GM21619 (cell line): ENCODE measurements at regions not wholly inside any gene's neighbourhood (a gene's known extent, or its start where the extent isn't known, plus 50 kb on each side); places are given as distances from the start of the nearest gene placed in this dataset.
"Not testable (repeated sequence)": the region's sequence is repeated elsewhere in the genome, so short reads cannot be mapped to it uniquely, and the experiment has no call there.

ENCODE experiments used
- ATAC-seq: cut with Tn5 transposase; IDR thresholded peaks from one replicate; pipeline ENCODE4 v1.9.1; 2021; ENCODE audit not compliant: unreplicated experiment

- no peak for ATAC-seq
These were observed 348.0 kb downstream of the NPR3 start for GRCh38 chr5:33059081-33059480.

DNA sequence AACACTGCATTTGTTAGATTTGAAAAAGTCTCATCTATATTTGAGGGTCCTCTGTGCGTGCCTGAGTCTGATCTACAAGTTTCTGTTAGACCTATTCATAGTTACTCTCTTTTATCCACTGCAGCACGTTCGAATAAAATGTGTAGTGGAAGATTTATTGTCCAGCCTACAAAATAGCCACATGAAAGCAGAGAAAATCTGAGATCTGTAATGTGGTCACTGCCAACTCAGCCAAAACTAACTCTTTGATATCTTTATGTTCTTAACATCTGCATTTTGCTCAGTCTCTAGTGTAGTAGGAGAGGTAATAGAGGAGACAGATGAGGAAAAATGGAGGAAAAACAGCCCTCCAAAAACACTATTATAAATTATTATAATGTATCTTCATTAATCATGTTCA lies 354.0 kb downstream of the NPR3 start:
- ATAC-seq, result no peak

GRCh38 chr5:33067291-33067690 lies 356.2 kb downstream of the NPR3 start:
- no peak for ATAC-seq

- no peak for ATAC-seq
These were observed 357.7 kb downstream of the NPR3 start for GRCh38 chr5:33068786-33069185.

DNA sequence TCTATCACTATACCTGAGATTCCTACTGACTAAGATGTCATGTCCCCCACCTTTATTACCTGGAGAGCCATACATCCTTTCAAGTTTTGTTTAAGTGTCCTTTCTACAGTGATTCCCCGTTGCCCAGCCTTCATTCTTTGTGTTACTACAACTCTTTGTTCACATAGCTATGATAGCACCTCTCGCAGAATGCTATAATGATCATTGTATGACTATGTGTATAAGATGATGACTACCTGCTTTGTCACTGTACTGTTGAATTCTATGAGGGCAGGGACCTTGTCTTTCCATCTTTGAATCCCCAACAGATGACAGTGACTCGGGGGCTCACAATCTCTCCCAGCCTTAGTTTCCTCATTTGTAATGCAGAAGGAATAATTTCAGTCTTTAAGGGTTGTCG lies 361.2 kb downstream of the NPR3 start:
- no peak for ATAC-seq

- no peak for ATAC-seq
These were observed 361.6 kb downstream of the NPR3 start for GRCh38 chr5:33072726-33073125.

- ATAC-seq, result no peak
These were observed 362.8 kb downstream of the NPR3 start for GRCh38 chr5:33073881-33074327.

GRCh38 chr5:33074548-33074947 lies 363.4 kb downstream of the NPR3 start:
- ATAC-seq, result no peak

DNA sequence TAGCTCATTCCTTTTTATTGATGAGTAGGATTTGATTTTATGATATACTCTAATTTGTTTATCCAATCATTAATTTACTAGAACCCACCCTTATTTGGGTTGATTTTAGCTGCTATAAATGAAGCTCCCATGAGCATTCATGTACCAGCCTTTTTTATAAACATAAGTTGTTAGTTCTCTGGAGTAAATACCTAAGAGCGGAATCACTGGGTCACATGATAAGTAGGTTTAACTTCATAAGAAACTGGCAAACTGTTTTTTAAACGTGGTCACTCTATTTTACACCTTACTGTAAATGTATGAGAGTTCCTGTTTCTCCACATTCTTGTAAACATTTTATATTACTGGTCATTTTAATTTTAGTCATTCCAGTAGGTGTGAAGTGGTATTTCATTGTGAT lies 364.6 kb downstream of the NPR3 start:
- ATAC-seq, result no peak

GRCh38 chr5:33079548-33079947 lies 361.2 kb upstream of the TARS1 start:
- no peak for ATAC-seq

- ATAC-seq, result no peak
These were observed 360.5 kb upstream of the TARS1 start for GRCh38 chr5:33080287-33080686.

DNA sequence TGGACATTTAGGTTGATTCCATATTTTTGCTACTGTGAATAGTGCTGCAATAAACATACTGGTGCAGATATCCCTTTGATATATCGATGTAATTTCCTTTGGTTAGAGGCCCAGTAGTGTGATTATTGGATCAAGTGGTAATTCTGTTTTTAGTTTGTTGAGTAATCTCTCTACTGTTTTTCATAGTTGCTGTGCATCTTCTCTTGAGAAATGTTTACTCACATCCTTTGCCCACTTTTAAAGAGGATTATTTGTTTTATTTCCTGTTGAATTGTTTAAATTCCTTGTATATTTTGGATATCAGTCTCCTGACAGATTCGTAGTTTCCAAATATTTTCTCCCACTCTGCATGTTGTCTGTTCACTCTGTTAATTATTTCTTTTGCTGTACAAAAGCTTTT lies 352.6 kb upstream of the TARS1 start:
- ATAC-seq, result no peak

GRCh38 chr5:33091571-33092363 lies 349.0 kb upstream of the TARS1 start:
- ATAC-seq, result no peak

GRCh38 chr5:33092719-33093118 lies 348.0 kb upstream of the TARS1 start:
- no peak for ATAC-seq

- ATAC-seq, result no peak
These were observed 338.2 kb upstream of the TARS1 start for GRCh38 chr5:33102551-33102950.

- ATAC-seq, result no peak
These were observed 335.2 kb upstream of the TARS1 start for GRCh38 chr5:33105521-33105941.

- ATAC-seq, result not testable (repeated sequence)
These were observed 330.3 kb upstream of the TARS1 start for GRCh38 chr5:33110496-33110895.

GRCh38 chr5:33114361-33114760 lies 326.4 kb upstream of the TARS1 start:
- no peak for ATAC-seq

- no peak for ATAC-seq
These were observed 325.3 kb upstream of the TARS1 start for GRCh38 chr5:33115467-33115866.

- no peak for ATAC-seq
These were observed 321.9 kb upstream of the TARS1 start for GRCh38 chr5:33118761-33119415.

GRCh38 chr5:33120671-33121070 lies 320.1 kb upstream of the TARS1 start:
- ATAC-seq, result no peak

GRCh38 chr5:33129309-33129708 lies 311.5 kb upstream of the TARS1 start:
- no peak for ATAC-seq

DNA sequence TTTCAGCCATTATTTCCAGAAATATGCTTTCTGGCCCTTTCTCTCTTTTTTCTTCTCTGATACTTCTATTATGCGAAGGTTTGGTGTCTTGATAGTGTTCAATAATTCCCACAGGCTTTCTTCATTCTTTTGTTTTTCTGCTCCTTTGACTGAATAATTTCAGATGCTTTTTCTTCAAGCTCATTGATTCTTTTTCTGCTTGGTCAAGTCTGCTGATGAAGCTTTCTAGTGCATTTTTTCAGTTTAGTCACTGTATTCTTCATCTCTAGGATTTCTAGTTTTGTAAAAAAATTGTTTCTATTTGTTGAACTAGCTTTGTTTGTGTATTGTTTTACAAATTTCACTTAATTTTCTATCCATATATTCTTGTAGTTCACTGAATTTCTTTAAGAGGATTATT lies 304.0 kb upstream of the TARS1 start:
- no peak for ATAC-seq
